ENCODE measurements at regions not wholly inside any gene's neighbourhood (a gene's known extent, or its start where the extent isn't known, plus 50 kb on each side); places are given as distances from the start of the nearest gene placed in this dataset.

- no peak for TF ChIP-seq CTCF (IDR thresholded peaks at IDR 0.05; ENCODE audit: low read depth, low read length, missing input control)
- no peak for TF ChIP-seq SP1 (IDR thresholded peaks at IDR 0.05)
- no peak for TF ChIP-seq REST (IDR thresholded peaks at IDR 0.05)
- no peak for TF ChIP-seq RAD21 (IDR thresholded peaks at IDR 0.05)
- TF ChIP-seq JUND (IDR thresholded peaks at IDR 0.05), result no peak
- TF ChIP-seq YY1 (IDR thresholded peaks at IDR 0.05), result no peak
- no peak for TF ChIP-seq HNF4G (IDR thresholded peaks at IDR 0.05)
- TF ChIP-seq TAF1 (conservative IDR thresholded peaks at IDR 0.05), result no peak
- TF ChIP-seq FOXA2 (IDR thresholded peaks at IDR 0.05), result no peak
- TF ChIP-seq EGR1 (IDR thresholded peaks at IDR 0.05; ENCODE audit: low read depth in 2 of 2), result no peak
Measured at GRCh38 chr14:49367696-49368095, 218.5 kb downstream of the RPS29 start.
